ENCODE measurements at regions not wholly inside any gene's neighbourhood (a gene's known extent, or its start where the extent isn't known, plus 50 kb on each side); places are given as distances from the start of the nearest gene placed in this dataset.

DNA sequence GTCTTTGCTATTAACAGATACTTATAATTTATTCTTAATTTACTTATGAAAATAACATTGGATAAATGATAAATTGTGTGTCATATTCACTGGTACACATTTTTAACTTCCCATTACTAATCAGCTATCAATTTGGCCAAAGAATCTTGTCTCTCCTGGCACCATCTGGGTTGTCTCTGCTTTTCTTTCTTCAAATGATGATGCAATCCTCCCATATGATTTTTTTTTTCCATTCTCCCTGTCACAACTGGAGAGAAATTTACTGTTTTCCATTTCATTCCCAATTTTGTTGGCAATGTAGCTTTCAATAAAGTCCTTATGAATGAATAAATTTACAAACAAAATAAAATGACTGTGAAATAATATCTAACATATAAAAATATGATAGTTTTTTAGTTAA is 743.7 kb upstream of the EPHA6 start:
- no peak for DNase-seq

DNA sequence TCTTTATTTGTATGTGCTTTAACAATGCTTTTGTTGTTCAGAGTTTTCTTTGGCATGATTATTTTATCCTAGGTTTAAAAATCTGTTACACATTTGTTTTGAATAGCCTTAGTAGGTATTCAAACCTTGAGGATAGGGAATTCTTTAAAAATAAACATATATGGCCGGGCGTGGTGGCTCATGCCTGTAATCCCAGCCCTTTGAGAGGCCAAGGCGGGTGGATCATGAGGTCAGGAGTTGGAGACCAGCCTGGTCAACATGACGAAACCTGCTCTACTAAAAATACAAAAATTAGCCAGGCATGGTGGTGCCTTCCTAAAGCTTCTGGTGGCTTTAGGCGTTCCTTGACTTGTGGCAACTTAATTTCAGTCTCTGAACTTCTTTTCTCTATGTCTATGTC is 743.3 kb upstream of the EPHA6 start:
- no peak for DNase-seq

DNA sequence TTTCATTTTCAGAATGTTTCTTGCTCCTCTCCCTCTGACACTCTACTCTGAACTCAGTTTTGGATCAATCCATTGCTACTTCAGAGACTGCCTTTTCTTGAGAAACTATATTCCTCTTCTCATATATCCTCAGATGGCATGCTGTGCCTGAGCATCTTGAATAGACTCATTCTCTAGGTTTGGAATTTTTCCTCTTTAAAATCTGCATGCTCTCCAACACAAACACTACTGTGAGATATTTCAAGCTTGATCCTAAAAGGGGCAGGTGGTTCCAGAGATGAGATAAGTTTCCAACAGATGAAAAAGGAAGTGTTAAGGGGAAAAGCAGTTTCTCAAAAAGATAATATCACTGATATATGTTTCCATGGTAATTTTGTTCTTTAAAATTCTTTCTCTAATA is 742.2 kb upstream of the EPHA6 start:
- no peak for DNase-seq

DNA sequence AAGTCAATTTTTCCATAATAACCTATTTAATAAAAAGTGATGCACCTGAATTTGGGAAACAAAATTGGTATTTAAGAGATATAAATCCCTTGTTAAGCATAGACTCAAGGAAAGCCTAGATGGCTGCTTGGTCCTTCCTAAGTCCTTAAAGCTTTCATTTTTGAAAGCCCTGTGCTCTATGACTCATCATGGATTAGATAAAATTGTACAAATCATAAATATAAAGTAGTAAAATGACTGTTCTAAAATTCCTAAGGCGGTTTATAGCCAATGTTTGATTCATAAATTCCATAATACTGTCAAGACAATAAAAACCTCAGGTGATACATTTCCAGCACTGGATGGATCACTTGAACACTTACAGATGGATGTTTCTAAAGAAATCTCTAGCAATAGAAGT is 730.8 kb upstream of the EPHA6 start:
- no peak for DNase-seq

DNA sequence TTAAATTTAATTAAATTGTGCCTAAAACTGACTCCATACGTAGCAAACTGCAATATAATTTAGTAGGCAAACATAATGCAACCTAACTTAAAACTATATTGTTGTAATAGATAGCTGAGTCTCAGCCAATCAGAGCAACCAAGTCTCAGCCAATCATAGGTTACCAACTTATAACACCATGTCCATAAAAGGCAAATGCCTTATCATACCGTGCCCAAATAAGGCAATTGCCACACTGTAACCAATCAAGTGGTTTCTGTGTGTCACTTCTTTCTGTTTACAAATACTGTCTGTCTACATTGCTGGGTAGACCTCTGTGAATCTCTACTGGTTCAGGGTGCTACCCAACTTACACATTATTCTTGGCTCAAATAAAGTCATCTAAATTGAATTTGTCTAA is 728.4 kb upstream of the EPHA6 start:
- no peak for DNase-seq

DNA sequence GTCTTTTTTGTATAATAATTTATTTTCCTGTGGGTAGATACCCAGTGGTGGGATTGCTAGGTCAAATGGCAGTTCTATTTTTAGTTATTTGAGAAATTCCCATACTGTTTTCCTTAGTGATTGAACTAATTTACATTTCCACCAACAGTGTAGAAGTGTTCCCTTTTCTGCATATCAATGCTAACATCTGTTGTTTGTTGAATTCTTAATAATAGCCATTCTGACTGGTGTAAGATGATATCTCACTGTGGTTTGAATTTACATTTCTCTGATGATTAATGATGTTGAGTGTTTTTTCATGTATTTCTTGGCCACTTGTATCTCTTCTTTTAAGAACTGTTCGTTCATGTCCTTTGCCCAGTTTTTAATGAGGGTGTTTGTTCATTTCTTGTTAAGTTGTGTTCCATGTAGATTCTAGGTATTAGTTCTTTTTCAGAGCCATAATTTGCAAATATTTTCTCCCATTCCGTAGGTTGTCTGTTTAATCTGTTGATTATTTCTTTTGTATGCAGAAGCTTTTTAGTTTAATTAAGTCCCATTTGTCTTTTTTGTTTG is 713.3 kb upstream of the EPHA6 start:
- no peak for DNase-seq

DNA sequence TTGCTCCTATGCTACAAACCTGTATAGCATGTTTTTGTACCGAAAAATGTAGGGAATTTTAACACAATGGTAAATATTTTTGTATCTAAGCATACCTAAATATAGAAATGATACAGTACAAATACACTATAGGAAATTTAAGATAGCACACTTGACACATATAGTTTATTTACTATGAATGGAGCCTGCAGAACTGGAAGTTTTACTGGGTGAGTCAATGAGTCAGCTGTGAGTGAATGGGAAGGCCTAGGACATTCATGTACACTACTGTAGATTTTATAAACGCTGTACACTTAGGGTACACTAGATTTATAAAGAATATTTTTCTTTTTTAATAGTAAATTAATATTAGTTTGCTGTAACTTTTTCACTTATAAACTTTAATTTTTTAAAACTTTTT is 707.7 kb upstream of the EPHA6 start:
- DNase-seq = no peak
